Right lobe of liver (tissue), 4 donors: ENCODE measurements at regions not wholly inside any gene's neighbourhood (a gene's known extent, or its start where the extent isn't known, plus 50 kb on each side); places are given as distances from the start of the nearest gene placed in this dataset.

ENCODE experiments used
- CTCF ChIP-seq, 4 donors: fragments of 200-600 bp in 3 of 4; fragments of 450-650 bp in 1 of 4; IDR thresholded peaks; one replicate each; pipeline versions ENCODE4 v1.5.1 to v1.8.0; 2016 to 2022; ENCODE audit warnings: antibody characterized with exemption in 4 of 4, mild to moderate bottlenecking in 2 of 4
- POLR2A ChIP-seq: fragments of 450-650 bp; IDR thresholded peaks from one replicate; pipeline ENCODE4 v1.6.1; 2017; ENCODE audit warnings: antibody characterized with exemption, mild to moderate bottlenecking
- donor health status: DM: no; HTN: no; CAD: no.
- donor health status: DM: no; HTN: no; CAD: no.
- donor health status: DM: no; HTN: yes; CAD: no.

GRCh38 chr4:112847781-112848180 lies 201.7 kb upstream of the ANK2 start:
- TF ChIP-seq CTCF (IDR thresholded peaks at IDR 0.05), result no peak
- TF ChIP-seq POLR2A, result no peak
